ENCODE measurements at regions not wholly inside any gene's neighbourhood (a gene's known extent, or its start where the extent isn't known, plus 50 kb on each side); places are given as distances from the start of the nearest gene placed in this dataset.
A peak's percentile ranks its signal among the peaks of the same experiment; 100 is the strongest.

DNA sequence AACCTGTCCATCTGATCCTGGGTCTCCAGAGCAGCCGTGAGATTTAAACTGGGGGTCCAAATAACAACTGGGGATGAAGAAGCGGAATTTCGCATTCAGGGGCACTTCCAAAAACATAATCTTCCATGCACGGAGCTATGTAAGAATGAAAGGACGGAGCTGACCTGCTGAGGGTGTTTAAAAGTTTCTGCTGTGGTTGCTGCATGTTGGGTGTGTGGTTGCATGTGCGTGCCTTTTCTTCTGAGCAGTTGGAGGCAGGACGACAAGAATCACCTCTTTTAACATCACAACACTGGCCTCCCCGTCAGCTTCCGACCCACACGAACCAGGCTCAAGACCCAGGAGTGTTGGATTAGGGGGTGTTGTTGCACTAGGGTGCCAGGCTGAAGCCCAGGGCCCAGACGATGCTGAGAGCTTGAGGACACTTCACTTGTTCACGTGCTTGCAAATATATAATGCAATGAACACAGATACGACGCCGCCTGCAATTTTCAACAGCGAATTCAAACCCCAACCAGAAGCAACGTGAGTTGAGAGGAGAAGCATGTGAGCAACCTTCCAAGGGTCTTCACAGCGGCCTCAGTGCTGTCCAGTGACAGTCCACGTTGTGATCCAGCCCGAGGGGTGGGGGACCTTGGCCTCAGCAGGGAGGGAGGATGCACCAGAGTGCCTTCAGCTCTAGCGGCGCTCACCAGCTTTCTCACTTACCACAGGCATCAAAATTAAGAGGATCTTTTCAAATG is 76.0 kb upstream of the SALL3 start:
- peak; percentile 62 for DNase-seq

GRCh38 chr18:78904179-78904531 is 75.5 kb upstream of the SALL3 start:
- Histone ChIP-seq H3K9me3 (peaks cover 0 to 10% (median 0%) of the 10 kb centered on the region in 8 donors), H3K27ac (no peak overlapping the region), H3K4me1 (no peaks in the 10 kb centered on the region), H3K36me3 (no peaks in the 10 kb centered on the region), H3K4me3 (no peak overlapping the region), H3K27me3 (replicated peaks in 1 of 7) (peaks cover 0 to 23% (median 0%) of the 10 kb centered on the region in 7 donors)
- no peak for DNase-seq
- intact Hi-C loops (cut with DNase I; ENCODE audit: low total_unique reads) = no loop called here
- TF ChIP-seq POLR2A (IDR thresholded peaks at IDR 0.05) (no peak), POLR2AphosphoS5 (IDR thresholded peaks at IDR 0.05) (no peak)
- TF ChIP-seq, protein P1, sequence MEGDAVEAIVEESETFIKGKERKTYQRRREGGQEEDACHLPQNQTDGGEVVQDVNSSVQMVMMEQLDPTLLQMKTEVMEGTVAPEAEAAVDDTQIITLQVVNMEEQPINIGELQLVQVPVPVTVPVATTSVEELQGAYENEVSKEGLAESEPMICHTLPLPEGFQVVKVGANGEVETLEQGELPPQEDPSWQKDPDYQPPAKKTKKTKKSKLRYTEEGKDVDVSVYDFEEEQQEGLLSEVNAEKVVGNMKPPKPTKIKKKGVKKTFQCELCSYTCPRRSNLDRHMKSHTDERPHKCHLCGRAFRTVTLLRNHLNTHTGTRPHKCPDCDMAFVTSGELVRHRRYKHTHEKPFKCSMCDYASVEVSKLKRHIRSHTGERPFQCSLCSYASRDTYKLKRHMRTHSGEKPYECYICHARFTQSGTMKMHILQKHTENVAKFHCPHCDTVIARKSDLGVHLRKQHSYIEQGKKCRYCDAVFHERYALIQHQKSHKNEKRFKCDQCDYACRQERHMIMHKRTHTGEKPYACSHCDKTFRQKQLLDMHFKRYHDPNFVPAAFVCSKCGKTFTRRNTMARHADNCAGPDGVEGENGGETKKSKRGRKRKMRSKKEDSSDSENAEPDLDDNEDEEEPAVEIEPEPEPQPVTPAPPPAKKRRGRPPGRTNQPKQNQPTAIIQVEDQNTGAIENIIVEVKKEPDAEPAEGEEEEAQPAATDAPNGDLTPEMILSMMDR (IDR thresholded peaks at IDR 0.05 in 8 of 11, conservative IDR thresholded peaks at IDR 0.05 in 3 of 11) = no peak
- 72 to 86% (median 76%) methylated on average over 11 of the region's 11 CpGs for WGBS, 5 donors

More for the DNA sequence above, 76.0 kb upstream of the SALL3 start:
- TF ChIP-seq POLR2A (IDR thresholded peaks at IDR 0.05) = no peak
- no peak for TF ChIP-seq POLR2AphosphoS5 (IDR thresholded peaks at IDR 0.05)
- no peak overlapping the region for H3K4me3 ChIP-seq
- peaks cover 0 to 15% (median 0%) of the 10 kb centered on the region in 8 donors for H3K9me3 ChIP-seq
- peaks cover 0 to 23% (median 0%) of the 10 kb centered on the region in 7 donors for H3K27me3 ChIP-seq (replicated peaks in 1 of 7)
- WGBS, 5 donors = 73 to 77% (median 74%) methylated on average over 22 of the region's 22 CpGs
- H3K36me3 ChIP-seq = no peaks in the 10 kb centered on the region
- H3K27ac ChIP-seq = no peak overlapping the region
- H3K4me1 ChIP-seq = no peaks in the 10 kb centered on the region
- intact Hi-C loops (cut with DNase I; ENCODE audit: low total_unique reads) = no loop called here

GRCh38 chr18:78905334-78905733 is 74.3 kb upstream of the SALL3 start:
- no peak overlapping the region for H3K4me3 ChIP-seq
- no peaks in the 10 kb centered on the region for H3K9me3 ChIP-seq
- no peak overlapping the region for H3K27ac ChIP-seq
- DNase-seq = no peak
- WGBS, 5 donors = 86 to 94% (median 87%) methylated on average over 9 of the region's 9 CpGs
- H3K36me3 ChIP-seq = no peaks in the 10 kb centered on the region
- no peaks in the 10 kb centered on the region for H3K4me1 ChIP-seq
- intact Hi-C loops (cut with DNase I; ENCODE audit: low total_unique reads) = no loop called here
- TF ChIP-seq, protein P1 (IDR thresholded peaks at IDR 0.05 in 8 of 11, conservative IDR thresholded peaks at IDR 0.05 in 3 of 11) = no peak
- no peak for TF ChIP-seq POLR2A (IDR thresholded peaks at IDR 0.05)
- no peak for TF ChIP-seq POLR2AphosphoS5 (IDR thresholded peaks at IDR 0.05)
- peaks cover 0 to 23% (median 0%) of the 10 kb centered on the region in 7 donors for H3K27me3 ChIP-seq (replicated peaks in 1 of 7)

GRCh38 chr18:78906066-78906465 is 73.6 kb upstream of the SALL3 start:
- WGBS, 5 donors = 84 to 91% (median 90%) methylated on average over 16 of the region's 16 CpGs
- H3K27me3 ChIP-seq (replicated peaks in 1 of 7) = peaks cover 0 to 23% (median 0%) of the 10 kb centered on the region in 7 donors
- no peak overlapping the region for H3K4me3 ChIP-seq
- intact Hi-C loops (cut with DNase I; ENCODE audit: low total_unique reads) = no loop called here
- TF ChIP-seq, protein P1 (IDR thresholded peaks at IDR 0.05 in 8 of 11, conservative IDR thresholded peaks at IDR 0.05 in 3 of 11) = no peak
- TF ChIP-seq POLR2A (IDR thresholded peaks at IDR 0.05) = no peak
- no peak for TF ChIP-seq POLR2AphosphoS5 (IDR thresholded peaks at IDR 0.05)
- H3K36me3 ChIP-seq = no peaks in the 10 kb centered on the region
- DNase-seq = peak; percentile 55
- no peaks in the 10 kb centered on the region for H3K4me1 ChIP-seq
- no peak overlapping the region for H3K27ac ChIP-seq
- no peaks in the 10 kb centered on the region for H3K9me3 ChIP-seq

Data from spleen (tissue), 11 donors.